Suprapubic skin (tissue), 4 donors: ENCODE measurements at regions not wholly inside any gene's neighbourhood (a gene's known extent, or its start where the extent isn't known, plus 50 kb on each side); places are given as distances from the start of the nearest gene placed in this dataset.

Experiments
- DNase-seq, 2 donors: peaks; one replicate each; pipeline ENCODE4 v3.0.0-alpha.2; 2019; ENCODE audit warnings: low spot score in 2 of 2
- H3K27ac ChIP-seq: fragments of 200-600 bp; sonication (generic); one replicate; pipeline ENCODE4 v1.5.1; 2019
- H3K27me3 ChIP-seq: fragments of 200-600 bp; sonication (generic); one replicate; pipeline ENCODE4 v1.5.1; 2019
- H3K36me3 ChIP-seq: fragments of 200-600 bp; sonication (generic); one replicate; pipeline ENCODE4 v1.5.1; 2019
- H3K4me1 ChIP-seq: fragments of 200-600 bp; sonication (generic); one replicate; pipeline ENCODE4 v1.5.1; 2019
- H3K4me3 ChIP-seq: fragments of 200-600 bp; sonication (generic); one replicate; pipeline ENCODE4 v1.5.1; 2019; ENCODE audit warnings: mild to moderate bottlenecking
- H3K9me3 ChIP-seq: fragments of 200-600 bp; sonication (generic); one replicate; pipeline ENCODE4 v1.5.1; 2019
- CTCF ChIP-seq, 2 donors: fragments of 200-600 bp in 1 of 2; fragments of 450-650 bp in 1 of 2; sonication (generic) in 1 of 2; IDR thresholded peaks; one replicate each; pipeline ENCODE4 v1.5.1; 2016 to 2019; ENCODE audit warnings: antibody characterized with exemption in 2 of 2, mild to moderate bottlenecking in 1 of 2, moderate library complexity in 1 of 2
- EP300 ChIP-seq: sonication (generic); formaldehyde crosslinking; IDR thresholded peaks from one replicate; pipeline ENCODE4 v1.6.1; 2017; ENCODE audit warnings: antibody characterized with exemption
- POLR2A ChIP-seq, 2 donors: fragments of 450-650 bp; IDR thresholded peaks; one replicate each; pipeline ENCODE4 v1.6.1; 2017; ENCODE audit warnings: antibody characterized with exemption in 2 of 2, mild to moderate bottlenecking in 2 of 2, moderate library complexity in 2 of 2
- POLR2AphosphoS5 ChIP-seq, 3 donors: sonication (generic); formaldehyde crosslinking; IDR thresholded peaks; one replicate each; pipeline ENCODE4 v1.6.1; 2017; ENCODE audit warnings: antibody characterized with exemption in 3 of 3
- WGBS: methylation state at CpG from one replicate; pipeline ENCODE4 v1.1.5; 2018; 5-methylcytosine and 5-hydroxymethylcytosine counted together

GRCh38 chr13:85089186-85089585 lies 710.0 kb downstream of the SLITRK6 start:
- Histone ChIP-seq H3K27ac (no peak overlapping the region), H3K27me3 (no peaks in the 10 kb centered on the region), H3K36me3 (no peaks in the 10 kb centered on the region), H3K9me3 (no peaks in the 10 kb centered on the region), H3K4me1 (peaks cover 4% of the 10 kb centered on the region), H3K4me3 (no peak overlapping the region)
- 97% methylated on average over 2 of the region's 2 CpGs for WGBS
- TF ChIP-seq EP300 (no peak), POLR2A (IDR thresholded peaks at IDR 0.05) (no peak), POLR2AphosphoS5 (IDR thresholded peaks at IDR 0.05) (no peak), CTCF (IDR thresholded peaks at IDR 0.05) (no peak)
- no peak for DNase-seq

DNA sequence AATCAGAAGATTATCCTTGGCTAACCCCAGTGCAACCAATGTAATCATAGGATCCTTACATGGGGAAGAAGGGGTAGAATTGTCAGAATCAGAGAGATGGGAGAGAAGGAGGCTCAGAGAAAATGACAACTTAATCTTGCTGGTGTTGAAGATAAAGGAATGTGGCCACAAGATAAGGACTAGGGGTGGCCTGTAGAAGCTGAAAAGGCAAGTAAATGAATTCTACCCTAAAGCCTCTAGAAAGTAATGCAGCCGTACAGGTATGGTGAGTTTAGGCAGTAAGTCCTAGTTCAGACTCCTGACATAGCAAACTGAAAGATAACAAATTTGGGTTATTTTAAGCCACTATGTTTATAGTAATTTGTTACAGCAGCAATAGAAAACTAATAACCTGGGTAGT lies 718.5 kb downstream of the SLITRK6 start:
- no peak overlapping the region for H3K27ac ChIP-seq
- no peaks in the 10 kb centered on the region for H3K27me3 ChIP-seq
- WGBS: 81% methylated on average over 1 of the region's 1 CpG
- no peaks in the 10 kb centered on the region for H3K36me3 ChIP-seq
- H3K4me1 ChIP-seq: no peaks in the 10 kb centered on the region
- H3K4me3 ChIP-seq: no peak overlapping the region
- TF ChIP-seq POLR2A (IDR thresholded peaks at IDR 0.05): no peak
- no peak for TF ChIP-seq EP300
- no peak for TF ChIP-seq POLR2AphosphoS5 (IDR thresholded peaks at IDR 0.05)
- TF ChIP-seq CTCF (IDR thresholded peaks at IDR 0.05): no peak
- no peaks in the 10 kb centered on the region for H3K9me3 ChIP-seq
- no peak for DNase-seq

- Histone ChIP-seq H3K36me3 (no peaks in the 10 kb centered on the region), H3K27me3 (no peaks in the 10 kb centered on the region), H3K4me3 (no peak overlapping the region), H3K4me1 (no peaks in the 10 kb centered on the region), H3K27ac (no peak overlapping the region), H3K9me3 (no peaks in the 10 kb centered on the region)
- WGBS: 47% methylated on average over 1 of the region's 1 CpG
- DNase-seq: no peak
- TF ChIP-seq POLR2A (IDR thresholded peaks at IDR 0.05): no peak
- TF ChIP-seq POLR2AphosphoS5 (IDR thresholded peaks at IDR 0.05): no peak
- TF ChIP-seq CTCF (IDR thresholded peaks at IDR 0.05): no peak
- no peak for TF ChIP-seq EP300
Observed at GRCh38 chr13:85076343-85076742, 722.9 kb downstream of the SLITRK6 start.

DNA sequence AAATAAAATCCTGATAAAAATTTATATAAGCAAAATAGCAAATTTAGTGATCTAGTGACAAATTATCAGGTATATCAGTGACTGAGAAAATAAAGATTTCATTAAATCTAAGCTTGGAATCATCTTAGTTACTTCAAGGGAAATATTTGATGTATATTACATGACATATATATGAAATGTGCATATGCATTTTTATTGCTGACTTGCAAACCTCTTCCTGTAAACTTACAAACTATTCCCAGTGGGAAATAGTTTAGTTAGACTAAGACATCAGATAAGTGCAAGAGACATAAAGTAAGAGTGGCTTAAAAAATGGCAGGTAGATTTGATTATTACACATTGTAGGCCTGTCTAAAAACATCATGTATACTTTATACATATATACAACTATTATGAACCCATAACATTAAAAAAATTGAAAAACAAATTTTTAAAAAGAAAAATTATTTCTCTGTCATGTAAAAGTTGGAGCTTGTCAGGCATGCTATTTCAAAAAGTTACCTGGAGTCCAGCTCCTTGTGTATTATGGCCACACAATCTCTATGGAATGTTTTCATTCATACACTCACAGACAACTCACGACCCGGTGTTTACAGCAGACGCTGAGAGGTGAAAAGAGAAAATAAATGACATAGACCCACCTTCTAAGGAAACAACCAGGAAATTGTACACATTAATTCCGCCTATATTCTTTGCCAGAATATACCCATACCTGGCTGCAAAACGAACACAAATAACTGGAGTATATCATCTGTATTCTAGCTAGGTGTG lies 724.5 kb downstream of the SLITRK6 start:
- 83% methylated on average over 5 of the region's 5 CpGs for WGBS
- Histone ChIP-seq H3K27me3 (no peaks in the 10 kb centered on the region), H3K9me3 (no peaks in the 10 kb centered on the region), H3K36me3 (no peaks in the 10 kb centered on the region), H3K4me1 (no peaks in the 10 kb centered on the region), H3K4me3 (no peak overlapping the region), H3K27ac (no peak overlapping the region)
- no peak for TF ChIP-seq EP300
- TF ChIP-seq POLR2A (IDR thresholded peaks at IDR 0.05): no peak
- TF ChIP-seq CTCF (IDR thresholded peaks at IDR 0.05): no peak
- no peak for DNase-seq

GRCh38 chr13:85068231-85068630 lies 731.0 kb downstream of the SLITRK6 start:
- no peaks in the 10 kb centered on the region for H3K36me3 ChIP-seq
- H3K4me1 ChIP-seq: no peaks in the 10 kb centered on the region
- 97% methylated on average over 3 of the region's 3 CpGs for WGBS
- no peaks in the 10 kb centered on the region for H3K9me3 ChIP-seq
- TF ChIP-seq CTCF (IDR thresholded peaks at IDR 0.05): no peak
- no peak for TF ChIP-seq POLR2AphosphoS5 (IDR thresholded peaks at IDR 0.05)
- TF ChIP-seq EP300: no peak
- TF ChIP-seq POLR2A (IDR thresholded peaks at IDR 0.05): no peak
- no peaks in the 10 kb centered on the region for H3K27me3 ChIP-seq
- no peak overlapping the region for H3K4me3 ChIP-seq
- DNase-seq: no peak
- H3K27ac ChIP-seq: no peak overlapping the region
